T-cell (primary cell): ENCODE measurements at regions not wholly inside any gene's neighbourhood (a gene's known extent, or its start where the extent isn't known, plus 50 kb on each side); places are given as distances from the start of the nearest gene placed in this dataset.

Experiments used
- ATAC-seq, 4 experiments: fragments of 200-7000 bp in 3 of 4; fragments of 150-1000 bp in 1 of 4; cut with Tn5 transposase; replicated peaks in 1 of 4; 1 replicate in 3 of 4; 2 replicates in 1 of 4; pipeline ENCODE4 v1.10.0; 2021; ENCODE audit warnings: moderate library complexity in 3 of 4, mild to moderate bottlenecking in 2 of 4, moderate number of reproducible peaks in 1 of 4
- CTCF ChIA-PET, 2 donors: fragments of 300-600 bp; sonication (Branson Sonifier 250); formaldehyde crosslinking; loops; one replicate each; lab custom pipeline; 2022; ENCODE audit warnings: antibody characterized with exemption in 2 of 2; lab: Charles Lee
- POLR2A ChIA-PET, 2 donors: fragments of 300-600 bp; sonication (Branson Sonifier 250); formaldehyde crosslinking; loops; one replicate each; lab custom pipeline; 2022; ENCODE audit warnings: antibody characterized with exemption in 2 of 2; lab: Charles Lee
- DNase-seq, 35 experiments: peaks; one replicate each; pipeline versions ENCODE4 v3.0.0 to v3.0.0-alpha.2; 2013 to 2023
- H3K27ac ChIP-seq: one replicate; pipeline ENCODE4 v1.5.1; 2013; ENCODE audit warnings: low read length
- H3K27me3 ChIP-seq, 2 experiments: replicated peaks in 1 of 2; 1 replicate in 1 of 2; 2 replicates in 1 of 2; pipeline versions ENCODE4 v1.6.1 to v1.7.0; 2013; ENCODE audit warnings: low read length in 1 of 2, mixed read lengths in 1 of 2; ENCODE audit not compliant: control insufficient read depth in 2 of 2, insufficient read depth in 2 of 2; ENCODE audit errors: extremely low read depth in 1 of 2
- H3K36me3 ChIP-seq, 2 donors: 1 replicate in 1 of 2; 2 replicates in 1 of 2; pipeline versions ENCODE4 v1.6.1 to v1.7.0; 2013; ENCODE audit warnings: low read length in 1 of 2; ENCODE audit not compliant: control insufficient read depth in 2 of 2, insufficient read depth in 1 of 2; ENCODE audit errors: extremely low read depth in 1 of 2
- H3K4me1 ChIP-seq, 2 experiments: 1 replicate in 1 of 2; 2 replicates in 1 of 2; pipeline versions ENCODE4 v1.6.1 to v1.7.0; 2013; ENCODE audit warnings: low read length in 2 of 2, mixed read lengths in 1 of 2; ENCODE audit not compliant: insufficient read depth in 2 of 2, control insufficient read depth in 1 of 2; ENCODE audit errors: extremely low read depth in 1 of 2
- H3K4me3 ChIP-seq, 2 donors: 1 replicate in 1 of 2; 2 replicates in 1 of 2; pipeline versions ENCODE4 v1.5.1 to v1.7.0; 2013; ENCODE audit warnings: mild to moderate bottlenecking in 2 of 2, low read length in 1 of 2, moderate library complexity in 1 of 2; ENCODE audit not compliant: control insufficient read depth in 1 of 2; ENCODE audit errors: extremely low read depth in 1 of 2
- H3K9me3 ChIP-seq: 2 replicates; pipeline ENCODE4 v1.7.0; 2013
- H3K27ac Mint-ChIP-seq, 2 donors: one replicate each; pipeline ENCODE4 v1.8.0; 2020 to 2021; ENCODE audit warnings: mild to moderate bottlenecking in 2 of 2, mixed read lengths in 2 of 2
- H3K27me3 Mint-ChIP-seq, 2 donors: one replicate each; pipeline ENCODE4 v1.8.0; 2021 to 2022; ENCODE audit warnings: mixed read lengths in 2 of 2
- H3K36me3 Mint-ChIP-seq: one replicate; pipeline ENCODE4 v1.8.0; 2021; ENCODE audit warnings: mixed read lengths
- H3K4me1 Mint-ChIP-seq, 3 donors: one replicate each; pipeline ENCODE4 v1.8.0; 2020 to 2022; ENCODE audit warnings: mixed read lengths in 3 of 3, mild to moderate bottlenecking in 1 of 3
- H3K4me3 Mint-ChIP-seq, 3 donors: one replicate each; pipeline ENCODE4 v1.8.0; 2020 to 2022; ENCODE audit warnings: mild to moderate bottlenecking in 3 of 3, mixed read lengths in 3 of 3, moderate library complexity in 3 of 3
- H3K9me3 Mint-ChIP-seq, 3 donors: one replicate each; pipeline ENCODE4 v1.8.0; 2020 to 2022; ENCODE audit warnings: mixed read lengths in 3 of 3
- WGBS: methylation state at CpG from one replicate; pipeline ENCODE4 v1.1.5; 2013; ENCODE audit warnings: missing lambda C conversion rate; ENCODE audit not compliant: insufficient coverage; 5-methylcytosine and 5-hydroxymethylcytosine counted together

DNA sequence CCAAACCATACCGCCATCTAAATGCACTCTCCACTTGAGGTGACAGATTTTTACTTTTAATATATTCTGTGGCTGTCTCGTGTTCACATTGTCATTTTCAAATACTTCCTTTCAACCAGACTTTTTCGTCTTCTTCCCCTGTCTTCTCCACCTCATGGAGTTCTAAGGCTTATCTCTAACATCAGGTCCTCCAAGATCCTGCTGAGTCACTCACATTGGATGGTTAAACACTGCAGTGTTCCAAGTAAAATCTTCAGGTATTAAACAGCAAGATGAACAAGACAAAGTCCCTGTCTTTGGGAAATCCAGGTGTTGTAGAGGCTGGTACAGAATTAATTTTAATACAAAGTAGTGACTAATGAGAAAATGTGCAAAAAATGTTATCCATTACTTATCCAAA is 330.2 kb upstream of the KIF2B start:
- Histone ChIP-seq H3K4me3 (no peak overlapping the region), H3K4me1 (no peaks in the 10 kb centered on the region), H3K27me3 (no peaks in the 10 kb centered on the region), H3K36me3 (no peaks in the 10 kb centered on the region), H3K27ac (no peak overlapping the region), H3K9me3 (no peaks in the 10 kb centered on the region)
- Mint-ChIP-seq H3K4me3 (no peak overlapping the region), H3K27me3 (no peaks in the 10 kb centered on the region), H3K36me3 (no peaks in the 10 kb centered on the region), H3K27ac (no peak overlapping the region), H3K9me3 (peaks cover 10 to 13% (median 13%) of the 10 kb centered on the region in 3 donors), H3K4me1 (no peaks in the 10 kb centered on the region)
- ATAC-seq, result no peak
- ChIA-PET CTCF (no interaction called here), POLR2A (no interaction called here)
- 21% methylated on average over 2 of the region's 3 CpGs for WGBS
- DNase-seq, result no peak

DNA sequence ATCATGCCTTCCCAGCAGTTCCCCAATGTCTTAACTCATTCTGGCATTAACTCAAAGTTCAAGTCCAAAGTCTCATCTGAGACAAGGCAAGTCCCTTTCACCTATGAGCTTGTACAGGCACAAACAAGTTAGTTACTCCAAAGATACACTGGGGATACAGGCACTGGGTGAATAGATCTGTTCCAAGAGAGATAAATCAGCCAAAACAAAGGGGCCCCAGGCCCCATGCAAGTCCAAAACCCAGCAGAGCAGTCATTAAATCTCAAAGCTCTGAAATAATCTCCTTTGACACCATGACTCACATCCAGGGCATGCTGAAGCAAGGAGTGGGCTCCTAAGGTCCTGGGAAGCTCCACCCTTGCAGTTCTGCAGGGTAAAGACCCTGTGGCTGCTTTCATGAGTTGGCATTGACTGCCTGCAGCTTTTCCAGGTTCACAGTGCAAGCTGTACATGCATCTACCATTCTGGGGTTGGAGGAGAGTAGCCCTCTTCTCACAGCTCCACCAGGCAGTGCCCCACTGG is 332.2 kb upstream of the KIF2B start:
- CTCF ChIA-PET, result no interaction called here
- no peaks in the 10 kb centered on the region for H3K27me3 Mint-ChIP-seq
- no peaks in the 10 kb centered on the region for H3K36me3 ChIP-seq
- H3K27me3 ChIP-seq, result no peaks in the 10 kb centered on the region
- H3K4me3 ChIP-seq, result no peak overlapping the region
- ATAC-seq (no peak), DNase-seq (no peak)
- H3K9me3 Mint-ChIP-seq, result peaks cover 10 to 14% (median 13%) of the 10 kb centered on the region in 3 donors
- no peaks in the 10 kb centered on the region for H3K4me1 Mint-ChIP-seq
- H3K4me3 Mint-ChIP-seq, result no peak overlapping the region
- H3K27ac Mint-ChIP-seq, result no peak overlapping the region
- no peaks in the 10 kb centered on the region for H3K4me1 ChIP-seq
- H3K27ac ChIP-seq, result no peak overlapping the region
- H3K36me3 Mint-ChIP-seq, result no peaks in the 10 kb centered on the region
- no peaks in the 10 kb centered on the region for H3K9me3 ChIP-seq
- POLR2A ChIA-PET, result no interaction called here

DNA sequence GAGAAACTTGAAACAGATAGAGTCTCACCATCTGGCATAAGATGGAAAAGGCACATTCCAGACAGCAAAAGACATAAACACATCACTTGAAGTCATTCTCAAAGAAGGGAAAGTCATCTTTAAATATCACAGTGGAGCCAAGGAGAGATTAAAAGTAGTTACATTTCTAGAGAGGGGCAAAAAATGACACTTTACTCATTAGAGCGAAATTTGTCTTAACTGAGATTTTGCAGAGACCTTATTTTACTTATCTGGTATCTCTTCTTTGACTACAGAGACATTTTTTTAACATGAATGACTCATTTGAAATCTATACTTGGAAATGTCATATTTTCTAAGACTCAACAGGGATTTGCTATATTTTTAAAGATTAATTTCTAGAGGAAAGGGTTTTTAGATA is 339.0 kb upstream of the KIF2B start:
- Histone ChIP-seq H3K4me3 (no peak overlapping the region), H3K4me1 (no peaks in the 10 kb centered on the region), H3K27ac (no peak overlapping the region), H3K9me3 (no peaks in the 10 kb centered on the region), H3K36me3 (no peaks in the 10 kb centered on the region), H3K27me3 (no peaks in the 10 kb centered on the region)
- WGBS, result no CpG with 5 or more reads among the region's 1 CpG
- ChIA-PET POLR2A (no interaction called here), CTCF (no interaction called here)
- no peak for ATAC-seq
- DNase-seq, result no peak
- Mint-ChIP-seq H3K27me3 (no peaks in the 10 kb centered on the region), H3K4me3 (no peak overlapping the region), H3K4me1 (no peaks in the 10 kb centered on the region), H3K27ac (no peak overlapping the region), H3K36me3 (no peaks in the 10 kb centered on the region), H3K9me3 (peaks cover 10 to 24% (median 23%) of the 10 kb centered on the region in 3 donors)

DNA sequence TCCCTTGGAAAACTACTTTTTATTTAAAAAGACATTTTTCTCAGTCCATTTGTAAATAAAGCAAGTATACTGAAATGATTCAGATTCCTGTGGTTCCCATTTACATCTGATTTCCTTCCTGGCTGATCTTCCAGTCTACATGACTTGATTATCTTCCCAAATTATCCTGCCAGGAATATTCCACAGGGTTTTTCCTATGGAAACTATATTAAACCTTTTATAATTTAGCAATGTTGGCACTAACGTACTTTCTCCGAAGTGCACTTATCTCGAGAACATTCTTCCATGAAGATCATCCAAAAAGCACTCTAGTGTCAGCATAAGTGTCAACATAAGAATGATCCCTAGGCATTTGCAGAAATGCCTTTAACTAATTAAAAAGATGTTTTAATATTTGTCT is 347.7 kb upstream of the KIF2B start:
- no peaks in the 10 kb centered on the region for H3K36me3 Mint-ChIP-seq
- WGBS, result no CpG with 5 or more reads among the region's 3 CpGs
- no peak overlapping the region for H3K4me3 Mint-ChIP-seq
- peaks cover 9 to 14% (median 13%) of the 10 kb centered on the region in 3 donors for H3K9me3 Mint-ChIP-seq
- Histone ChIP-seq H3K27me3 (no peaks in the 10 kb centered on the region), H3K4me1 (no peaks in the 10 kb centered on the region), H3K36me3 (no peaks in the 10 kb centered on the region), H3K9me3 (no peaks in the 10 kb centered on the region), H3K4me3 (no peak overlapping the region), H3K27ac (no peak overlapping the region)
- H3K27ac Mint-ChIP-seq, result no peak overlapping the region
- ChIA-PET CTCF (no interaction called here), POLR2A (no interaction called here)
- DNase-seq (no peak), ATAC-seq (no peak)
- H3K27me3 Mint-ChIP-seq, result no peaks in the 10 kb centered on the region
- no peaks in the 10 kb centered on the region for H3K4me1 Mint-ChIP-seq

DNA sequence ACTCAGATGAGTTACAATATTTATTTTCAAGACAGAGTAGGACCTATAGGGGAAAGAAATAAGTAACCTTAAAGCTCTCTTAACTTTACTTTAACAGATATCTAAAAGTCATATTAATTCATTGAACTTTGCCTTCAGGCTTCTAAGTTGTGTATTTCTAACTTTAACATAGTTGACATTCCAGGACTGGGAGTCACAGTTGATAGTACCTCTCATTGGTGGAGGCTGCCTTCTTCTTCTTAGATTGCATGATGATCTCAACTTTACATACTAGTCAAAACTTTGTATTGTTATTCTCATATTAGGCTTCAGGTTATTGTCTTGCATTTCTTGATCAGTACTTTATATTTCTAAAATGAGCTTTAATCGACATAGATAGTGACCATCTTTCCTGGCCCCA is 350.1 kb upstream of the KIF2B start:
- ATAC-seq, result no peak
- peaks cover 7 to 12% (median 12%) of the 10 kb centered on the region in 3 donors for H3K9me3 Mint-ChIP-seq

DNA sequence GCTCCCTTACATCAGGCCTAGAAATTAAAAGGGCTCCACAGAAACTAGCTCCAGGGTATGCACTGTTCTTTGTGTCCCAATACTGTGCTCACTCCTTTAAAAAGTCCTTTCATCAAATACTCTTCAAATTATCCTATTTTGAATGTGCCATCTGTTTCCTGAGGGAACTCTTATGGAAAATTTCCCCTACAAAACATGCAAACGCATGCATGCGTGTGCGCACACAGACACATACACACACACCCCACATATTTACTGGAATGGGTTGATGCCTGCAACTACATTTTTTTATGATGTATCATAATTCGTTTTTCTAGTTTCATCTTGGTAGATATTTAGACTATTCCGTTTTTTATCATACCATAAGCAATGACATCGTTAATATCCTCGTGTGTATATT is 351.2 kb upstream of the KIF2B start:
- Mint-ChIP-seq H3K27ac (no peak overlapping the region), H3K4me1 (no peaks in the 10 kb centered on the region), H3K4me3 (no peak overlapping the region), H3K36me3 (no peaks in the 10 kb centered on the region), H3K9me3 (peaks cover 10 to 13% (median 12%) of the 10 kb centered on the region in 3 donors), H3K27me3 (no peaks in the 10 kb centered on the region)
- no peak overlapping the region for H3K27ac ChIP-seq
- POLR2A ChIA-PET, result no interaction called here
- no peaks in the 10 kb centered on the region for H3K4me1 ChIP-seq
- DNase-seq (no peak), ATAC-seq (no peak)
- no peaks in the 10 kb centered on the region for H3K9me3 ChIP-seq
- H3K36me3 ChIP-seq, result no peaks in the 10 kb centered on the region
- no peaks in the 10 kb centered on the region for H3K27me3 ChIP-seq
- CTCF ChIA-PET, result no interaction called here
- WGBS, result no CpG with 5 or more reads among the region's 7 CpGs
- H3K4me3 ChIP-seq, result no peak overlapping the region

More for the DNA sequence above, 350.1 kb upstream of the KIF2B start:
- H3K4me1 ChIP-seq, result no peaks in the 10 kb centered on the region
- no peak overlapping the region for H3K4me3 ChIP-seq
- DNase-seq, result no peak
- no CpG with 5 or more reads among the region's 1 CpG for WGBS
- Mint-ChIP-seq H3K36me3 (no peaks in the 10 kb centered on the region), H3K4me1 (no peaks in the 10 kb centered on the region), H3K4me3 (no peak overlapping the region), H3K27ac (no peak overlapping the region), H3K27me3 (no peaks in the 10 kb centered on the region)
- no peaks in the 10 kb centered on the region for H3K9me3 ChIP-seq
- no peaks in the 10 kb centered on the region for H3K36me3 ChIP-seq
- ChIA-PET CTCF (no interaction called here), POLR2A (no interaction called here)
- H3K27ac ChIP-seq, result no peak overlapping the region
- no peaks in the 10 kb centered on the region for H3K27me3 ChIP-seq

DNA sequence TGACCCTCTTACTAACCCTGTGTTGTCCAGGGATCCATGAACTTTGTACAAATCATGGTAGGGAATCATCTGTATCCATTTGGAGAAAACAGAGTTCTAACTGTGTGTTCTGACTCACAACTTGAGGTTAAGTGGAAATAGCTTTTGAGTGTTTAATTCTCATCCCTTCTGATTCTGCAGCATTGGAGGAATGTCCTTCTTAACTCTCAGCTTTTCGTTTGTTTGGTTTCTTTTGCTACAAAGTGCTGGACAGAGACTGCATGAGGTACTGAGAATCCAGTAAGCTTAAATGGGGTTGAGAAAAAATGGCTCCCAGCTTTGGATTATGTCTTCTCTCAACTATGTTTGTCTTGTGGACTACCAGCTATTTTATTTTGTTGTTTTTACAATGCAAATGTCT is 352.1 kb upstream of the KIF2B start:
- ATAC-seq (no peak), DNase-seq (no peak)
- Mint-ChIP-seq H3K27me3 (no peaks in the 10 kb centered on the region), H3K4me3 (no peak overlapping the region), H3K9me3 (peaks cover 10 to 15% (median 12%) of the 10 kb centered on the region in 3 donors), H3K36me3 (no peaks in the 10 kb centered on the region), H3K27ac (no peak overlapping the region), H3K4me1 (no peaks in the 10 kb centered on the region)
- Histone ChIP-seq H3K27me3 (no peaks in the 10 kb centered on the region), H3K36me3 (no peaks in the 10 kb centered on the region), H3K27ac (no peak overlapping the region), H3K9me3 (no peaks in the 10 kb centered on the region), H3K4me1 (no peaks in the 10 kb centered on the region), H3K4me3 (no peak overlapping the region)
- CTCF ChIA-PET, result interaction anchor here in 1 of 2 donors (0.6 kb wide), 1 partner anchor 53 kb away, joined by 3 read pairs; no protein-coding TSS in a partner anchor
- POLR2A ChIA-PET, result interaction anchor here in 1 of 2 donors (0.7 kb wide), 1 partner anchor 46 kb away, joined by 3 read pairs; no protein-coding TSS in a partner anchor
- no CpG with 5 or more reads among the region's 1 CpG for WGBS
